ENCODE measurements at regions not wholly inside any gene's neighbourhood (a gene's known extent, or its start where the extent isn't known, plus 50 kb on each side); places are given as distances from the start of the nearest gene placed in this dataset.

DNA sequence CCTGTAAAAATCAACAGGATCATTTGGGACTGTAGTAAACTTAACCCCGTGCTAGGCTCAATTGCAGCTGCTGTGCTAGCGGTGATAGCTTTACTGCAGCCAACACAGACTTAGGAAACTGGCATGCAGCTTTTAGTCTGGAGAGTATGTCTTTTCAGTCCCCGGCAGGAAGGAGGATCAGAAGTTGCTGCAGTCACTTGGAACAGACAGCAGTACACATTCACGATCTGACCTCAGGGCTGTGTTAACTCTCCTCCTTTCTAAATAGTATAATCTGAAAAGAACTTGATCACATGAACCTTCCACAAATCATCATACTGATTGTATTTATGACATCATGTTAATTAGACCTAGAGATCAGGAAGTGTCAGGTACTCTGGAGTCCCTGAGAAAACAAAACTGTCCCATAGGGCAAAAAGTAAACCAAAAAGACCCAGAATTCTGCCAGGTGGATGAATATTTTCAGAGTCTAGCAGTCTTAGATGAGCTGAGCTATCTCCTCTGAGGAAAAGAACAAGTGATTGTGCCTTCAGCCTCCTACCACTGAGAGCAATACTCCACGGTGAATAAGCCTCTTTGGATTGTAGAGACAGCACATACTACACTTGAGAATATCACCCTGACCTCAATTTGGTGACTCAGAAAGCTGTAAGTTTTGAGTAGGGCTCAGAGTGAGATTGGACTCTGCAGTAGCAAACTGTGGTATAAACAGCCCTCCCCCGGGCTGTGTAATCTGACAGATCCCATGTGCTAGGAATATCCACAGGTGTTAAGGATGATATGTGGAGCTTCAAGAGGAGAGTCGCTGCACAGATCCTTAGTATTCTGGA lies 181.0 kb upstream of the GPR12 start:
- Histone ChIP-seq H4K5ac (ENCODE audit: insufficient read length, low read depth, low read length) (no peak overlapping the region), H3K36me3 (ENCODE audit: control insufficient read depth in 2 of 4, insufficient read depth in 4 of 4, low read length in 3 of 4) (no peaks in the 10 kb centered on the region), H2AFZ (ENCODE audit: low read length) (no peak overlapping the region; the same call in 1 of the 2 replicates), H2AK5ac (ENCODE audit: low read depth, low read length) (no peak overlapping the region), H3K9me3 (ENCODE audit: insufficient read depth in 2 of 2, low read depth in 1 of 2, low read length in 1 of 2) (no peaks in the 10 kb centered on the region), H3K9ac (replicated peaks in 1 of 4; ENCODE audit: extremely low read depth in 1 of 4, low read depth in 3 of 4, low read length in 3 of 4) (no peak overlapping the region), H3K4ac (replicated peaks; ENCODE audit: insufficient read length, low read depth, low read length) (no peak overlapping the region), H3K27me3 (replicated peaks in 1 of 4; ENCODE audit: control insufficient read depth in 3 of 4, extremely low read depth in 1 of 4, insufficient read depth in 3 of 4, low read length in 3 of 4) (no peaks in the 10 kb centered on the region), H3K79me1 (ENCODE audit: low read depth, low read length) (no peaks in the 10 kb centered on the region), H2BK5ac (ENCODE audit: low read depth, low read length) (no peak overlapping the region), H4K91ac (replicated peaks; ENCODE audit: insufficient read length, low read length) (no peak overlapping the region), H3K23ac (ENCODE audit: insufficient read length) (no peak overlapping the region), H3K27ac (ENCODE audit: low read depth, low read length) (no peak overlapping the region), H4K20me1 (replicated peaks in 1 of 2; ENCODE audit: control insufficient read depth in 1 of 2, insufficient read depth in 2 of 2, low read length in 2 of 2) (no peaks in the 10 kb centered on the region), H3K79me2 (ENCODE audit: control insufficient read depth in 1 of 2, insufficient read depth in 2 of 2, low read length in 2 of 2) (no peaks in the 10 kb centered on the region), H3K4me3 (ENCODE audit: extremely low read depth in 1 of 4, insufficient read depth in 2 of 4, low read depth in 3 of 4, low read length in 4 of 4) (no peak overlapping the region), H2BK120ac (replicated peaks; ENCODE audit: low read depth, low read length) (no peak overlapping the region), H3K23me2 (ENCODE audit: low read depth, low read length) (no peaks in the 10 kb centered on the region), H2BK20ac (ENCODE audit: low read length) (no peak overlapping the region), H3K4me1 (replicated peaks in 1 of 4; ENCODE audit: control insufficient read depth in 3 of 4, insufficient read depth in 4 of 4, low read length in 3 of 4) (peaks cover 0 to 3% (median 0%) of the 10 kb centered on the region in 4 experiments; a peak in 1 of 7 replicates), H2BK15ac (ENCODE audit: low read length) (no peak overlapping the region), H3K18ac (ENCODE audit: extremely low read depth, low read length) (no peak overlapping the region), H3K14ac (ENCODE audit: insufficient read length) (no peak overlapping the region), H2BK12ac (ENCODE audit: low read depth, low read length) (no peak overlapping the region), H4K8ac (ENCODE audit: extremely low read depth, insufficient read depth, low read length) (peak overlapping the region; percentile 78; the same call in 1 of the 2 replicates), H3K56ac (replicated peaks; ENCODE audit: insufficient read length, low read depth, low read length) (no peak overlapping the region), H3K4me2 (ENCODE audit: insufficient read depth in 1 of 2, low read depth in 2 of 2, low read length in 2 of 2) (no peak overlapping the region)
- ChIA-PET POLR2A (ENCODE audit: partially characterized antibody) (no interaction called here), CTCF (ENCODE audit: partially characterized antibody) (interaction anchor here (0.6 to 1.4 kb wide), 6 partner anchors 11 to 69 kb away, joined by 3 to 7 read pairs (median 4); no protein-coding TSS in a partner anchor)
- no peak for FAIRE-seq
- DNase-seq (ENCODE audit: low read depth in 1 of 2, low spot score in 2 of 2): no peak
- WGBS, 2 experiments (ENCODE audit: extremely low coverage in 1 of 2, insufficient coverage in 1 of 2, insufficient read length in 1 of 2, insufficient replicate concordance in 2 of 2, low coverage in 1 of 2, low lambda C conversion rate in 2 of 2, missing lambda C conversion rate in 1 of 2): 86% methylated on average over 7 of the region's 7 CpGs; no CpG with 5 or more reads in 1 of the 2 experiments
- no peak for TF ChIP-seq SUZ12 (IDR thresholded peaks at IDR 0.05; ENCODE audit: low read length)
- no peak for TF ChIP-seq SIN3A (conservative IDR thresholded peaks at IDR 0.05 in 1 of 2, IDR thresholded peaks at IDR 0.05 in 1 of 2; ENCODE audit: low read depth in 1 of 2, low read length in 2 of 2)
- no peak for TF ChIP-seq CHD2 (IDR thresholded peaks at IDR 0.05; ENCODE audit: low read length)
- TF ChIP-seq CREB1 (IDR thresholded peaks at IDR 0.05): no peak
- TF ChIP-seq RBBP5 (IDR thresholded peaks at IDR 0.05; ENCODE audit: borderline replicate concordance, low read depth, low read length): no peak
- TF ChIP-seq TCF12 (IDR thresholded peaks at IDR 0.05; ENCODE audit: low read depth, low read length): no peak
- TF ChIP-seq GABPA (IDR thresholded peaks at IDR 0.05; ENCODE audit: borderline replicate concordance, insufficient read depth, low read length): no peak
- TF ChIP-seq ASH2L (IDR thresholded peaks at IDR 0.05; ENCODE audit: low read length): no peak
- no peak for TF ChIP-seq CHD1 (IDR thresholded peaks at IDR 0.05; ENCODE audit: low read depth, low read length)
- TF ChIP-seq EGR1 (IDR thresholded peaks at IDR 0.05; ENCODE audit: borderline replicate concordance, low read depth, low read length): no peak
- no peak for TF ChIP-seq TAF1 (IDR thresholded peaks at IDR 0.05; ENCODE audit: low read depth, low read length)
- no peak for TF ChIP-seq EZH2 (IDR thresholded peaks at IDR 0.05; ENCODE audit: low read depth, low read length, severe bottlenecking)
- no peak for TF ChIP-seq SP4 (IDR thresholded peaks at IDR 0.05; ENCODE audit: low read length)
- TF ChIP-seq CEBPB (IDR thresholded peaks at IDR 0.05; ENCODE audit: low read depth, low read length): no peak

Measured in H1 (cell line).